NCI-H510A (cell line): ENCODE measurements at regions not wholly inside any gene's neighbourhood (a gene's known extent, or its start where the extent isn't known, plus 50 kb on each side); places are given as distances from the start of the nearest gene placed in this dataset.
"Not testable (repeated sequence)": the region's sequence is repeated elsewhere in the genome, so short reads cannot be mapped to it uniquely, and the experiment has no call there.

Experiments used
- DNase-seq: peaks from one replicate; lab custom pipeline; 2025; lab: John Stamatoyannopoulos, UW

DNA sequence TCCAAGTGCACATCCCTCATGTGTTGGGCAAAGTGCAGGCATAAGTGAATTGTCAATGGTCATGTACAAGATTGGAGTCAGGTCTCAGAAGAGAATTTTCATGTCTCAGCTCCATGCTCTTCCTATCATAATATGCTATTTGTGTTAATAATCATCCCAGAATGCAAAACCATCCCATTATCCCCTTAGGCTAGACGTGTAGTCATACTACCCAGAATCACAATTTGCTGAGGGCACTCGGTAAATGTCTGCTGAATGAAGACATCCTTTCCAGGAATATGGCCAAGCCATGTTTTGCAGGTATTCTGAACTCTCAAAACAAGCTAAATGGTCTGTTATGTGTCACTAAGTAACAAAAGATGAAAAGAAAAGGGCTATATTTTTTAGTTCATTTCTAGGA is 263.8 kb downstream of the RAD51AP2 start:
- DNase-seq: no peak

DNA sequence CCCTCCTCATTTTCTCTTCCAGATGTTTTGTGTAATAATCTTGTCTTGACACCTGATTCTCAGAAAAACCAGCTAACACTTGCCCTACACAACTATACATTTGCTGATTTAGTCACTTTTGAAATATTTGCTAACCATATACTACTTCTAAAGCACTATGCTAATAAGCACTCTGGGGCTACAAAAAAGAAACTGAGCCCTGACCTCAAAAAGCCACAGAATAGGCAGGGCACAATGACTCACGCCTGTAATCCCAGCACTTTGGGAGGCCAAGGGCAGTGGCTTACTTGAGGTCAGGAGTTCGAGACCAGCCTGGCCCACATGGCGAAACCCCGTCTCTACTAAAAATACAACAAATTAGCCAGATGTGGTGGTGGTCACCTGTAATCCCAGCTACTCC is 266.0 kb downstream of the RAD51AP2 start:
- DNase-seq: no peak

DNA sequence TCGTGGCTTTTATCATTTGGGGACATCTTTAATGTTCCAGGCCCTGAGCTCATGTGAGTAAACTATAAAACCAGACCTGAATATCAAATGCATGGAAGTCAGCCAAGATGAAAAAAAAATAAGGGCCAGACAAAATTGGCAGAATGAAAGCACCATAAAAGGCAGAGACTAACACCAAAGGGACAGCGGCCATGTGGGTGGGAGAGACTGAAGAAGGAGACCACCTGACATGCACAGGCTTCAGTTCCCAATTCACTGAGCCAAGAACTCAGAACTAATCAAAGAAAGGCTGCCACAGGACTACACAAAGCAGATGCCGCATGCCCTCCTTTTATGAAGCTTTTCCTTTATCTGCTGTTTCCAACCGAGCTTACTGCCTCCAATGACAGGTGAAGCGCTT is 267.1 kb downstream of the RAD51AP2 start:
- DNase-seq: no peak

DNA sequence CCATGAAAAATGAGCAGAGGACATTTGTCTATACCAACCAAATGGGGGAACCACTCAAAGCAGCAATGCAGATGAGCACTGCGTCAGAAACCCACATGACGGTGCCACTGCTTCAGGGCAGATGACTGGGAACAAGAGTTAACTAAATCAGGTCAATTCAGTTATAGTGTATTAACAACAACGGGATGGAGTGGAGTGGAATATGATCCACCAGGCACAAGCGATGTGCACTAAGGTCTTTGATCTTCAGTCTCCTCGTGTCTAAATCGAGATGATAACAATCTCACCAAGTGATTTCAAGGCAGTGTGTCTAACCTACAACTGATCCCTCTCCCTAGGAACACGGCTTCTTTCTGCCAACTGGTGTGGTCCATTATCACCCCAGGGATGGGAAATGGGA is 269.0 kb downstream of the RAD51AP2 start:
- no peak for DNase-seq

DNA sequence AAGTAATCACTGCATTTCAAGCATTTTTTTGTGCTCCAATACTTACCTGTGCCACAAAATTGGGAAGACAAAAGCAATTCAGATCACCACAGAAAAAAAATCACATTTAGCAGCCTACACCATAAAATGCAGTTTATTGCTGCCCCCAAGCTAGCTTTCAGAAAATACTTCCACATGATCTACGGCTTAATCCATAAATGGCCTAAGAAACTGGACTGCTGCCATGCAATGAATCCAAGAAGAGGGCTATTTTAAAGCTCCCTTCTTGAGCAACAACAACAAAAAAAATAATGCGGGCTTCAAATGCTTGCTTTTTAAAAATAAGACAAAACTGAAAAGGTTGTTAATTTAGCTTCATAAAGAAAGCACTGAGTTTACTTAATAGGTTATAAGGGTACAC is 272.3 kb downstream of the RAD51AP2 start:
- DNase-seq: no peak

DNA sequence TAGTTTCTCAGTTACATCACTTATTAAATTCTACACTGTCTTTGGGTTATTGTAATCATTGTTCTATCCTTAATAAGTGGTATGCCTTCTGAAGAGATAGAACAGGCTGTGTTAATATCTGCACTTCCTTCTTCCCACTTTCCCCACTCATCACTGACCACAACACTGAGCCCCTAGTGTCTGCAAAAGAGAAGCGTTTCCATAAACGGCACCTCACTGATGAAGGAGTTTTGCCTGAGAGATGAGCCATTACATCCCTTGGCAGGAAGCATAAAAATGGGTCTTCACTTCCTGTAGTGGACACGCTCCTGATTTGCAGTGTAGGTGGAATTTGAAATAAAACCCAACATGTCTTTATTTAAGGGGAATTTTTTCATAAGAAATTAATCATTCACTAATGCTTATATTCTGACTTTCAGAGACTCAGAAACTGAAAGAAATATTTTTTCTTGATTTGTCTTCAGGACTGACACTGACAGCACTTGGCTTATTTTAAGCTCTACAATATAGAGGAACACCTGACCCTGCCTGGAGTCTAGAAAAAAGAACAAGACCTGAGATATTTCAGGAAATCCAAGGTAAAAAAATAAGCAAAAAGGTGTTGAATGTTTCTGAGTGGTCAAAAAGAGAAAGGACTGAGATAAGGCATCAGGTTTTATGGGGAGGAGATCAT is 275.3 kb downstream of the RAD51AP2 start:
- no peak for DNase-seq

DNA sequence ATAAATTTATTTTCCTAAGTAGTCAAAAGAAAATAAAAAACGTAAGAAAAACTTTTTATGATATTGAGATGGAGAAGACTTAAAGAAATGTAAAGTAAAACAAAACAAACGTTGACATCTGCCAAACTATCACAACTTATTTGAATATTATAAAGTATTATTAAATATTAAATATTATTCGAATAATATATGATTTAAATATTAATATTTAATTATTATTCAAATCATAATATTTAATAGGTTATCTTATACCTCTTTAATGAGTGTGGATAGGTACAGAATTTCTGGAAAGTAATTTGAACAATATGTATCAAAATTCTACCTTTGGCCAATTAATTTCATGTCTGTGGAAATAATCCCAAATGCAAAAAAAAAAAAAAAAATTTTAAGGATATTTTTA is 278.7 kb downstream of the RAD51AP2 start:
- DNase-seq: no peak

DNA sequence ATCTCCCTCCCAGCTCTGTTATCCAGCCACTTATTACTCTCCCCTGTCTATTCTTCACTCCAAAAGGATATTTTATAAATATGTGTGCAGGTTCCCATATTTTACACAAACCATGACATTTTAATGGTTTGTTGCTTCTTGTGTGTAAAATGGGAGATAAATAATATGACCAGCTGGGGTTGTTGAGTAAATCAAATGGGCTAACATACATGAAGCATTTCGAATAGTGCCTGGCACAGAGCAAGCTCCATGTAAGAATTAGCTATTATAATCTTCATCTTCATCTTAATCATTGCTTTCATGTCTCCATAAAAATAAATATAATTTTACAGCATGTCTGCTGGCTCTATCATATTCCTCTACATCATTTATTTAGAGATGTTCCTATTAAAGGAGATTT is 283.1 kb downstream of the RAD51AP2 start:
- DNase-seq: no peak

DNA sequence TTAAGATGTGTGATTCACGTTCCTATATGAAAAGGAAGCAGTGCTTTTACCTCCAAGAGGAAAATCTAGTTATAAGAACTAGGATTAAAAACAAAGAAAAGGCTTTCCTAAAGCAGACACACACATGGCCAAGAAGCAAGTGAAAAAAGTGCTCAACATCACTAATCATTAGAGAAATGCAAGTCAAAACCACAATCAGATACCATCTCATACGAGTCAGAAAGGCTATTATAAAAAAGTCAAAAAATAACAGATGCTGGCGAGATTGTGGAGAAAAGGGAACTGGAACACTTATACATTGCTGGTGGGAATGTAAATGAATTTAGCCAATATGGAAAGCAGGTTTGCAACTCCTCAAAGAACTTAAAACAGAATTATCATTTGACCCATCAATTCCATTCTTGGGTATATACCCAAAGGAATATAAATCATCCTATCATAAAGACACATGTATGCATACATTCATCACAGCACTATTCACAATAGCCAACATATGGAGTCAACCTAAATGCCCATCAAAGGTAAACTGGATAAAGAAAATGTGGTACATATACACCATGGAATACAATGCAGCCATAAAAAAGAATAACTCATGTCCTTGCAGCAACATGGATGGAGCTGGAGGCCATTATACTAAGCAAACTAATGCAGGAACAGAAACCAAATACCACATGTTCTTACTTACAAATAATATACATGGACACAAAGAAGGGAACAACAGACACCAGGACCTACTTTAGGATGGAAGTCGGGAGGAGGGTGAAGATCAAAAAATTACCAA is 285.3 kb downstream of the RAD51AP2 start:
- no peak for DNase-seq

DNA sequence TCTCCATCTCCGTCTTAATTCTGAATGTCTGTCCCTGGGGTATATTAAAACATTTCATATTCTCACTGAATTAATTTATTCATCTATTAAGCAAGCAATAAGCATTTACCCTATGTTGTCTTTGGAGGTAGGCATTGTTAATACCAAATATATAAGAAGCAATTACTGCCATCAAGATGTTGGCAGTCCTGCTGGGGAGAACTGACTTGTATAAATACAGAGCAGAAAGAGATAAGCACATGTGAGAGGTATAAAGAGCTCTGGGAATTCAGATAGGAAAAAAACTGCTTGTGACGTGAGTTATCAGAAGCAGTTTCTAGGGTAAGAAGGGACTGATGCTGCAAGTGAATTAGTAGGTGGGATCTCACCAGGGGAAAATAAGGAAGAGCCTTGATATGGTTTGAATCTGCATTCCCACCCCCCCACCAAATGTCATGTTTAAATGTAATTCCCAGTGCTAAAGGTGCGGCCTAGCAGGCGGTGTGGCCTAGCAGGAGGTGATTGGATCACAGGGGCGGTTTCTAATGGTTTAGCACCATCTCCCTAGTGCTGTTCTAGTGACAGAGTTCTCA is 286.8 kb downstream of the RAD51AP2 start:
- no peak for DNase-seq

DNA sequence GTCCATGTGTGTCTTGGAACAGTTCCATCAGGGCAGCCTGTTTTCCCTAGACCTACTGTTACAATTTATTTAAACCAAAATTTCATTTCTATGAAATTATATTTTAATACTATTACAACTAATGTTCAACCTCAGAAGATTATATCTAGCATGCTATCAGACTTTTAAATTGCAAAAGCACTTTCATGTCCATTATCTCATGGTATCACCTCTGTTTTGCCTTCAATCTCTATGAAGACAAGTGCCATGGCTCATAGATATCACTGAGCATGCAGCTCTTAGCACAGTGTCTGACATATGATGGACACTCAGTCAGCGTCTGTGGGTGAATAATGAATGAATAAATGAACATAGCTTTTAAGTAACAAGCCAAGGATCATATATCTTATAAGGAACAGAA is 288.8 kb downstream of the RAD51AP2 start:
- DNase-seq: no peak

DNA sequence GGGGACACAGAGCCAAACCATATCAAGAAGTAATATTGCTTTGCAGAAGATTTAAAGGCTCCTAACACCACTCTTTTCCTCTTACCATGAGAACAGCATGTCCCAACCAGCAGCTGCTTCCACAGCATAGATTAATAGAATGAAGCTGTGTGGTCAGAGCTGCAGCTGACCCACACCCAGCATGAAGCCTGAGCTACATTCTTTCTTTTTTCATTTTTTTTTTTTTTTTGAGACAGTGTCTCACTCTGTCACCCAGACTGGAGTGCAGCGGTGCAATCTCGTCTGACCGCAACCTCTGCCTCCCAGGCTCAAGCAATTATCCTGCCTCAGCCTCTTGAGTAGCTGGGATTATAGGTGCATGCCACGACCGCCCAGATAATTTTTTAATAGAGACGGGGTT is 289.8 kb downstream of the RAD51AP2 start:
- no peak for DNase-seq

DNA sequence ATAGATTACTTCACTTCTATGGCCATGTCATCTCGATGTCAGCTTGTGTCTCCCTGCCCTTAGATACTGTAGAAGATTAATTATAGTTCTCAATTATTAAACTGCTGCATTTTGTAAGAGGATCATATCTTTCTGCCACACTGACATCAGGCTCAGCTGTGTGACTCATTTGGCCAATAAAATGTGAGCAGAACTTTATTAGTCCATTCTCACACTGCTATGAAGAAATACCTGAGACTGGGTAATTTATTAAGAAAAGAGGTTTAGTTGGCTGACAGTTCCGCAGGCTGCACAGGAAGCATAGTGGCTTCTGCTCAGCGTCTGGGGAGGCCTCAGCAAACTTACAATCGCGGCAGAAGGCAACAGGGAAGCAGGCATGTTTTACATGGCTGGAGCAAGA is 290.4 kb downstream of the RAD51AP2 start:
- no peak for DNase-seq

DNA sequence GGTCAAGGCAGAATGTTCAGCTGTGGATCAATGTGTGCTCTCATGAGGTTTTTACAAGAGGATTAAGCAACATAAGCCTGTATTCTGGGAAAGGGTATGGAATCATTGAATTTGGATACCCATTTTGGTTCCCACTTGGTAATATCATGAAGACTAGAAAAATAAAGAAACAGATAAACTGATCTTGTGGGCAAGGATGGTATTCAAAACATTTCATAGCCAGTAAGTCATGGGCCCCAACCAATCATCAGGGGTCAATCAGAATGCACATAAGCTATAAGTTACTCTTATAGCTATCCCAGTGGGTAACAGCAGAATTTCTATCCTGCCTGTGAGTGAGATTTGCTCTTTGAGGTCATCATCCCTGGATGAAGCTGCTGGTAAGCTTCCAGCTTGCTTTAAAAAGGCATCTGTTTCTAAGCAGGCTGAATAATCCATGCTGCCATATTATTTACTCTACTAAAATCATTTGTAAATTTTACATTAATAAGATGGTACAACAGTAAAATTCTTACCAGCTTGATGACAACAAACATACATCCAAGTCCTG is 291.2 kb downstream of the RAD51AP2 start:
- no peak for DNase-seq

DNA sequence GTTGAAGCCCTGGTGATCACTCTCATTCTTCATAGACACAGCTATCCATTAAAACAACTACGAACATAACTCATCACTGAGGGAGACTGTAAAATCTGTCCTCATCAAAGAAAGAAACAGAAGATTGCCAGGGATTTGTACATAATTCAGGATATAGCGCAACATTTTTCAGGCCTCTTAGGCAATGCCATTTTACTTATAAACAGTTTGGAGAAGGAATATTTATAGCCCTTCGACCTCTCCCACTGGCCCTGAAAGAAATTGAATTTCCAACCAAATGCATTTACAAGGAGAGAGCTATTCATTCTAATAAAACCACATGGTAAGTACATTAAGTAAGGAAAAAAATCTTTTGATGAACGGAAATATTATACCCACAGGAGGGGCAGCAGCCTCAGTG is 295.0 kb downstream of the RAD51AP2 start:
- DNase-seq: no peak

DNA sequence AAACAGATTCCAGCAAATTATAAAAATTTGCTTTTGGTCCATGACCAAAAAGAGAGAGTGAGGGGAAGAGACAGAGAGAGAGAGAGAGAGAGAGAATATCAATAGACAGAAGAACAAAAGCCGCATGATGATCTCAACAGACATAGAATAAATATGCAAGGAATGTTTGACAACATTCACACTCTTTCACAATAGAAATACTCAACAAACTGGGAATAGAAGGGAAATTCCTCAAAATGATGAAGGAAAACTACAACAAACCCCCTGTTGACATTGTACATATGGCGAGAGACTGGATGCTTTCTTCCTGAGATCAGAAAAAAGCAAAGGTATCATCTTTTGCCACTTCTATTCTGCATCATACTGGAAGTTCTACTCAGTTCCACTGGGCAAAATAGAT is 309.7 kb downstream of the RAD51AP2 start:
- no peak for DNase-seq

DNA sequence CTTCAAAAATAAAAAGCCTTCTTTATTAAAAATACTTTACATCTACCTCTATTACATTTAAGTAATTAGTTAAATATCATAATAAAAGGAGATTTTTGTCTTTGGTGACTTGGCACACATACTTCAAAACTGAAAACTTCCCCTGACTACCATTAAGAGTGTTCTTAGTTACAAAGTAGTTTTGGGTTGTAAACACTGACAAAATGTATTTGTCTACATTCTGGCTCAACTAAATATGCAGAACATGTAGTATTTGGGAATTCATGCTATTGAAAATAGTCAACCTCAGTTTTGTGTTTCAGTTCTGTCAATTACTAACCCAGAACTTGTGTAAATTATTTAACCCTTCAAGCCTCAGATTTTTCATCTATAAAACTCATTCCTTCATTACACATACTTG is 311.5 kb downstream of the RAD51AP2 start:
- DNase-seq: no peak

DNA sequence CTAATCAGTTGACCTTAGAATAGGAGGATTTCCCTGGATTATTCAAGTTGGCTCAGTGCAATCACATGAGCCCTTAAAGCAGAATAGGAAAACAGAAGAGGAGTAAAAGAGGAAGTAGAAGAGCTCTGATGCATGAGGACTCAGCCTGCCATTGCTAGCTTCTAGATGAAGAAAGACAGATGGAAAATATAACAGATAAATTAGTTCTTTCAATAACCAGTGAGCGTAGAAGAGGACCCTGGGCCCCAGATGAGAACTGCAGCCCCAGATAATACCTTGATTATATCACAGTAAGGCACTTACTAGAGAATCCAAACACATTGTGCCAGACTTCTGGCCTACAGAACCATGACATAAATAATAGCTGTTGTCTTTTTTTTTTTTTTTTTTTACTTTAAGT is 314.0 kb downstream of the RAD51AP2 start:
- DNase-seq: not testable (repeated sequence)

DNA sequence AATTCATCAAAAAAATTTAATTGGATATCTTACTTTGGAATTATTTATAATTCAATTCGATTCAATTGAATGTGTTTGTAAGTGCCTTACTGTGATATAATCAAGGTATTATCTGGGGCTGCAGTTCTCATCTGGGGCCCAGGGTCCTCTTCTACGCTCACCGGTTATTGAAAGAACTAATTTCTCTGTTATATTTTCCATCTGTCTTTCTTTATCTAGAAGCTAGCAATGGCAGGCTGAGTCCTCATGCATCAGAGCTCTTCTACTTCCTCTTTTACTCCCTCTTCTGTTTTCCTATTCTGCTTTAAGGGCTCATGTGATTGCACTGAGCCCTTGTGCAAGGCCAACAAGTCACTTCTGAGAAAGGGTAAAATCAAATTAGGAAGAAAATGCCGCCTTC is 315.6 kb downstream of the RAD51AP2 start:
- DNase-seq: not testable (repeated sequence)

DNA sequence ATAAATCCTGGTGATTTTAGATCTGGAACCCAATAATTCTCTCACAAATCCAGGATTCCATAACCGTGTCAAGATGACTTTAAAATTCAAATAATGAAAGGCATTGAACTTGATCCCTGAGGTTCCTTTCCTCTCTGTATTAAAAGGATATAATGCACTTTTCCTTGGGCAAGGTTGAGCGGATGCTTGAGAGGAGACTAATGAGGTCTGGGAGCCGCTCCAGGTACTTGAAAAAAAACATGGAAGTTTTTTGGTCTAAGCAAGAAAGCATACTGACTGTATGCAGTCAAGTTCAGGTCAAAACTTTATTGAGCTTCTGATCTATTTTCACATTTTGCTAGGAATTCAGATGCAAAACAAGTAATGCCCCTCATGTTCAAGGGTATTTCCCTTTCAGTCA is 318.5 kb downstream of the RAD51AP2 start:
- DNase-seq: no peak

DNA sequence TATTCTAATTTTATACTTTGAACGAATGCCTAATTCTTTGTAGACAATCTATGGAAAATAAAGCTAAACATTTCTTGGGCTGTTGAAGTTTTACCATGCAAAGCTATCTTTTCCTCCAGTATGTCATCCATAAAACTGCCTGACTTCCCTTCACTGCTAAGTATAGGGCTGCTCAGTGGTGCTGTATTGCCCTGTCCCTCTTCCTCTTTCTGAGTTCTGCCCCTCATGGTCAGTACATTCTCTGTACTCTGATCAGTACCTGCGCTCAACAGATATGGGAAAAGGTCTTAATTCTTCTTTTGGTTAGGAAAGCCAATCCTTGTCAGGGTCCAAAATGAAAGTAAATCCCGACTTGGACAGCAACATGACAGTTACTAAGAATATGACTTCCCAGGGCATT is 321.9 kb downstream of the RAD51AP2 start:
- no peak for DNase-seq

DNA sequence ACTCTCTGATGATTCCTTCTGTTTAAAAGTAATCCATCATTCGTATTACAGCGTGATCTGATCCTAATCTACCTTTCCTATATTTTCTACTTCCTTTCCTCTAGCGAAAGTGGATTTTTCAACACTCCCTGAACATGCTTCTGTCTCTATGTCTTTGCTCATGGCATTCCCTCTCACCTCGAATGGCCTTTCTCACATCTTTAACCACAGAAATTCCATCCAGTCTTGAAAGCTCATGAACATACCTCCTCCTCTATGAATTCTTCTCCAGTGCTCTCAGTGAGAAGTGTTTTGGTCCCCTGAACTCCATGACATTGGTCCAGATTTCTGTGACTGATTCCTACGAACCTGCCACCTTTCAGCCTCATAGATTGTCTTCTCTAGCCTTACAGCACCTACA is 323.2 kb downstream of the RAD51AP2 start:
- no peak for DNase-seq

DNA sequence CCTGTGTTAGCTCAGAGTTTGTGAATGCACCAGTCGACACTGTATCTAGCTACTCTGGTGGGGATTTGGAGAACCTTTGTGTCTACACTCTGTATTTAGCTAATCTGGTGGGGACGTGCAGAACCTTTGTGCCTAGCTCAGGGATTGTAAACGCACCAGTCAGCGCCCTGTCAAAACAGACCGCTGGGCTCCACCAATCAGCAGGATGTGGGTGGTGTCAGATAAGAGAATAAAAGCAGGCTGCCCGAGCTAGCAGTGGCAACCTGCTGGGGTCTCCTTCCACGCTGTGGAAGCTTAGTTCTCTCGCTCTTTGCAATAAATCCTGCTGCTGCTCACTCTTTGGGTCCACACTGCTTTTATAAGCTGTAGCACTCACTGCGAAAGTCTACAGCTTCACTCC is 324.2 kb downstream of the RAD51AP2 start:
- DNase-seq: no peak
